Skin of body (tissue), 1 donor: ENCODE measurements at regions not wholly inside any gene's neighbourhood (a gene's known extent, or its start where the extent isn't known, plus 50 kb on each side); places are given as distances from the start of the nearest gene placed in this dataset.
A peak's percentile ranks its signal among the peaks of the same experiment; 100 is the strongest.
"Not testable (repeated sequence)": the region's sequence is repeated elsewhere in the genome, so short reads cannot be mapped to it uniquely, and the experiment has no call there.

Source experiments
- DNase-seq: peaks from one replicate; lab custom pipeline; 2025; lab: John Stamatoyannopoulos, UW

DNA sequence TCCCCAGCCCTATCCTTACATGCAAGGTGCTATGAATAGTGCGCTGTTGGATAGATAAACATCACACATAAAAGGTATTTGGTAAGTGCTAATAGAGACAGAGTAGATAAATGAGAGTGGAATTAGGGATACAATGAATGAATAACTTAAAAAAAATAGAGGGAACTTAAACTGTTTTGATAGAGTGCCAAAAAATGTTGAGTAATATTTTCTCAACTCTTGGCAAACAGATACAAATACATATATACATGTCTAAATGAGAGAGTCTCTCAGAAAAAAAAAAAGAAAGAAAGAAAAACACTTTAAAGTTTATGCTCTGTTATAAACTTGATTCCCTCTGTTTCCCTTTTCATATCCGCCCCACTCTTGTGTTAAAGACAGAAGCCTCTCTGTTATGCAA is 667.4 kb downstream of the ROBO2 start:
- no peak for DNase-seq

DNA sequence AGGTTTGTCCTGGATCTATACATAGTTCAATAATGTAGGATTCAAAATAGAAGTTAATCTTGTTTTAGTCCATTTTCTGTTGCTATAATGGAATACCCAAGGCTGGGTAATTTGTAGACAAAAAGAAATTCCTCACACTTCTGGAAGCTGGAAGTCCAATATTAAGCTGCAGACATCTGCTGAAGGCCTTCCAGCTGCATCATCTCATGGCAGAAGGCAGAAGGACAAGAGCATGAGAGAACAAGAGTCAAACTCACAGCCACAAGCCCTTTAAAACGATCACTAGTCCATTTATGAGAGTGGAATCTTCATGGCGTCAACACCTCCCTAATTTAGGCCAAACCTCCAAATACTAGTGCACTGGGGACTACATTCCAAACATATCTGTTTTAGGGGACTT is 669.3 kb downstream of the ROBO2 start:
- DNase-seq: no peak

DNA sequence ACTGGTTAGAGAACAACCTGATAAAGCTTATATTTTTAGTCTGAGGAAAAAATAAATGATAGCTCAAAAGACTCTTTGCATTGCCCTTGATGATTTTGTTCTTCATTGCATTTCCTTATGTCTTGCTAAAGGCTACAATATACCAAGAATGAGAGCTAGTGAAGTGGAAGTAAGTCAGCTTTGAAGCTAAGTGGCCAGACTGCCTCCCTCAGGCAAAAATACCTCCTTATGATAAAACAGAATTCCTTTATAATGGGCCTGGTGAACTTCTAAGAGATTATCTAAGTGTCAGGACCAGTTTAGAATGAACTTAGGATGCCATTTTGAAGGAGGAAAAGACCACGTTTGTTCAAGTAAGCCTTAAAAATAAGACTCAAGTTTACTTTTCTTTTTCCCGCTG is 678.4 kb downstream of the ROBO2 start:
- DNase-seq: no peak

- DNase-seq: no peak
Measured at GRCh38 chr3:77720460-77720971, 680.6 kb downstream of the ROBO2 start.

GRCh38 chr3:77726517-77726916 is 686.6 kb downstream of the ROBO2 start:
- DNase-seq: no peak

- DNase-seq: no peak
Measured at GRCh38 chr3:77746048-77746447, 706.1 kb downstream of the ROBO2 start.

GRCh38 chr3:77746892-77747291 is 707.0 kb downstream of the ROBO2 start:
- no peak for DNase-seq

DNA sequence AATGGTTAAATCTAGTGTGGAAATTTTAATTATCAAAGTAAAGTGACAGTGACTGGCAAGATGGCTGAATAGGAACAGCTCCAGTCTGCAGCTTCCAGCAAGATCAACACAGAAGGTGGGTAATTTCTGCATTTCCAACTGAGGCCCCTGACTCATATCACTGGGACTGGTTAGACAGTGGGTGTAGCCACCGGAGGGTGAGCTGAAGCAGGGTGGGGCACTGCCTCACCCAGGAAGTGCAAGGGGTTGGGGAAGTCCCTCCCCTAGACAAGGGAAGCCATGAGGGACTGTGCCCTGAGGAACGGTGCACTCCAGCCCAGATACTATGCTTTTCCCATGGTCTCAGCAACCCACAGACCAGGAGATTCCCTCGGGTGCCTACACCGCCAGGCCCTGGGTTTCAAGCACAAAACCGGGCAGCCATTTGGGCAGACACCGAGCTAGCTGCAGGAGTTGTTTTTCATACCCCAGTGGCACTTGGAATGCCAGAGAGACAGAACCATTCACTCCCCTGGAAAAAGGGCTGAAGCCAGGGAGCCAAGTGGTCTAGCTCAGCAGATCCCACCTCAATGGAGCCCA is 716.6 kb downstream of the ROBO2 start:
- DNase-seq: not testable (repeated sequence)

DNA sequence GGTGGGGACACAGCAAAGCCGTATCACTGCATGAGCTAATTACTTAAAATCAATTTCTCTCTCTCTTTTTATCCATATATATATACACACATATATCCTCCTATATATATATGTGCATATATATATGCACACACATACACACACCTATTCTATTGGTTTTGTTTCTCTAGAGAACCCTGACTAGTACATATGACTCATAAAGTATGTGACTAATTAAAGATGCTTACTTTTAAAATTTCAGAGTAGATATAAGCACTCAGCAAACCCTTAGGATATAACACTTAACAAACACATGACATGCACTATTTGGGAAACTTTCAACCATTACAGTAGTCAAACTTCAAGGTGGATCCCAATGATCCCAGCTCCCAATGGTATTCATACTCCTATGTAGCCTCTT is 732.6 kb downstream of the ROBO2 start:
- no peak for DNase-seq

DNA sequence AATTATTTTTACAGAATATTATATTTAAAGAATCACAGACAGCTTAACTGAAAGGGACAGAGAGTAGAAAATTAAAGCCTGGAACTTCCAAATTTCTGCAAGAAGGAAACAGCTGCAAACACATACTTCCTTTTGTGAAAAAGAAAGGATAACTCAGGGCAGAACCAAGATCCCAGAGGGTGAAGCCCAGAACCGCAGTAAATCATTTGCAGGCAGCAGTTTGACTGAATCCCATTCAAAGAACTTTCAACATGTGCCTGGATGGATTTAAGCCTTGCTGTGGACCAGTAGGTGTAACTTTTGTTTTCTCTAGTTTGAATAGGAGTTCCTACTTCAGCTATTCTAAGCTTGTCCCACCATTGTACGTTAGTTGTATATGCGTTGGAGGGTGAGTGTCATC is 733.2 kb downstream of the ROBO2 start:
- DNase-seq: no peak

GRCh38 chr3:77780278-77780996 is 740.5 kb downstream of the ROBO2 start:
- DNase-seq: peak; percentile 20

DNA sequence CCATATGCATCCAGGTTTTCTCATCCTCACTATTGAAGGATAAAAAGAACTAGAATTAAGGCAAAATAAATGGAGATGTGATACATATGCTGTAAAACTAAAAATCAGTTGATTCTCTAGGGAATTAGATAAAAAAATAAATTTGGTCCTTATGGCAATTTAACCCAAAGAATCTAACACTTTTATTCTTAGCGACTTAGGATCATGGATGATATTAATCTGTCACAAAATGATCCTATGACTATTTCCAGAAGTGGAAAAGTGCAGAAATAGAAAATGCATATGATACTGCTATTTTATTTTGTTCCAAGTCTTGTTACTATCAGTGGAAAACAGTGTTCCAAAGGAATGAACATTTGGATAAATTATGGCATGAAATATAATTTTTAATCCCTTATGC is 746.3 kb downstream of the ROBO2 start:
- DNase-seq: peak; percentile 75

- DNase-seq: no peak
Measured at GRCh38 chr3:77795013-77795412, 755.1 kb downstream of the ROBO2 start.

DNA sequence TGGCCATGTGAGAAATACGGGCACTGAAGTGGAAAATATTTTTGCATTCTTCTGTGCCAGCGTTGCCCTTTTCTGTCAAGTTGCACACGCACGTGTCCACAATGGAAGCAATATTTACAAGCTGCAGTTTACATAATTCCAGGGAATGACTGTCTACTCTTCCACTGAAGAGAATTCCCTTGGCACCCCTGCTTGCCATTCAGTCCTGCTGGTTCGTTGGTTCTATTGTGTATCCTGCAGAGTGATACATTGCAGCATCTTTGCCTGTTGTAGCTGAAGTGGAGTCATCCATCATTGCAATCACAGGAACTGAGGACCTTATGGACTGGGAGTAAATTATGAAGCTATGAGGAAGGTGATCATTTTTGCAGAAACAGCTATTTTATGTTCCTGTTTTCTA is 759.4 kb downstream of the ROBO2 start:
- DNase-seq: no peak

DNA sequence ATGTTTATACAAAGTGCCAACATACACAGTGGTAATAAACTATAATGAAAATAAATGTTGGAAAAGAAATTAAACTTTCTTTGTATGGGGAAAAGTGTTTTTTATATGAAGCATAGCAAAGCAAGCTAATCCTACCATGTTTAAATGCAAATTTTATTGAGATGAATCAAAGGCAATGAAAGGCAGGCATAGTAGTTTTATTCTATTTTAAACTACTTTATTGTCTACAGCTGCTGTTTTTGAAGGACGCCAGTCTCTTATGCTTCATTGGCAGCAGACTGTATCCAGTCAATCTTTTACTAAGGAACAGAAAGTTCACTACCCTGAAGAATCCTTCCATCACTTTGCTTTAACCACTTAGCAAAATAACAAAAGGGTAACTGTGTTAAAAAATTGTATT is 761.0 kb downstream of the ROBO2 start:
- peak; percentile 42 for DNase-seq

DNA sequence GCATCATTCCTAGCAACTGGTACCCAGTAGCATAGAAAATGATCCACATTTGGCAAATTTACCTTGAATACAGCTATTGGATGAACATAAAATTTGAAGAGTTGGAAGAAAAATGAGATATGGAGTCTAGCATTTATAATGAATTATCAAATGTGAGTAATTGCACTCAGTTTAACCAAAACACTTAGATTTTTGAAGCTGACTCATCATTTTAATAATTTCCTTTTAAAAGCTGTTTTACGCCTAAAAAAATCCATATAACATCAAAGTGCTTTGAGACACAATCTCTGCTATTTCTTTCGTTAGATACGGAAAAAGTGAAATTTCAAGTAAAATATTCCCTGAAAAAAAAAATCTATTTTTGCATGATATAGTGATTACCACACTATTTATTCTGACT is 767.4 kb downstream of the ROBO2 start:
- no peak for DNase-seq

DNA sequence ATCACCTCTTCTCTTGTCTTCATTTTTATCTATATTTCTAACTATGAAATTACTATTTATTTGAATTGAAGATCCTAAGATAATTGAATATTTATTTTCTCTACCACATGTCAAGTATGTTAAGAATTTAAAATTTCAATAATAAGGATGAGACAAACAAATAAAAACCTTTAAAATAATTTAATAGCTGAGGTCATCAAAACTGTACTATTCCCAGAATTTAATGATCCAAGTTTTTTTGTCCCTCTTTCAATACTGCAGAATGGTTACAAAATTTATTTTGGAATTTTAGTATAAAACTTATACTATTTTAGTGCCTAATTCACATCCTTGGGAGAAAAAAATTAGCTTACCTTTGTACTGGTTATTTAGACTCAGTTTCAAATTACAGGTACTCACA is 774.9 kb downstream of the ROBO2 start:
- DNase-seq: no peak

GRCh38 chr3:77815467-77815866 is 775.6 kb downstream of the ROBO2 start:
- DNase-seq: no peak

DNA sequence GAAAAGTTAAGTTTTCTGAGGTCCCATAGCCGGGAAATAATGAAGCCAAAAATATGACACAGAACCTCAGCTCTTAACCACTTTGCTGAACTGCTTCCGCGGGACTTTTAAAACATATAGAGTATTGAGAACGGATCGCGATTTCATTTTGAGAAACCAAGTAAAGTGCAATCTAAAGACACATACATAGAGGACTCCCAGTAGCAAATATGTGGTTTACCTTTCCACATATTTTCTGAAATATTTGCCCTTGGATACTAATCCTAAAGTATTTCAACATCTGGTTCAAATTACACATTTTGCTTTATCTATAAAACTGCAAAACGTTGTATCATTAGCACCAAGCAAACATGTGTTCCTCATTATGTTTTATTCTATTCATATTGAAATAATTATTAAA is 776.5 kb downstream of the ROBO2 start:
- peak; percentile 37 for DNase-seq

- no peak for DNase-seq
Measured at GRCh38 chr3:77825001-77825827, 785.3 kb downstream of the ROBO2 start.

DNA sequence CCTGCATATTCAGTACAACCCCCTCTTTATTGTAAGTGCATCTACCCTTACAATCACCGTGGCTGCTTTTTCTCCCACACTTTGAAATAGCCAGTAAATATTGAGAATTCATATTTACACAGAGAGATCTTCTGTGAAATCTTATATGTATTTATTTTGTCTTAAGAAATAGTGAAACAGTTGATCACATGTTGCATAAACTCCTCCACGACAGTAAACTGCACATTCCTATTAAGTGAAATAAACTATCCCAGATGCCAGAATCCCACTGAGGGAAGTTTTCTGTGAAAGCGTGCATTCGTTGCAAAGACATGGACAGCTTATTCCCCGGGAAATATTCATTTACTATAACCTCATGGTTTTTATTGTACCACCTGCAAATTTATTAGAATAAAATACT is 796.0 kb downstream of the ROBO2 start:
- peak; percentile 50 for DNase-seq

DNA sequence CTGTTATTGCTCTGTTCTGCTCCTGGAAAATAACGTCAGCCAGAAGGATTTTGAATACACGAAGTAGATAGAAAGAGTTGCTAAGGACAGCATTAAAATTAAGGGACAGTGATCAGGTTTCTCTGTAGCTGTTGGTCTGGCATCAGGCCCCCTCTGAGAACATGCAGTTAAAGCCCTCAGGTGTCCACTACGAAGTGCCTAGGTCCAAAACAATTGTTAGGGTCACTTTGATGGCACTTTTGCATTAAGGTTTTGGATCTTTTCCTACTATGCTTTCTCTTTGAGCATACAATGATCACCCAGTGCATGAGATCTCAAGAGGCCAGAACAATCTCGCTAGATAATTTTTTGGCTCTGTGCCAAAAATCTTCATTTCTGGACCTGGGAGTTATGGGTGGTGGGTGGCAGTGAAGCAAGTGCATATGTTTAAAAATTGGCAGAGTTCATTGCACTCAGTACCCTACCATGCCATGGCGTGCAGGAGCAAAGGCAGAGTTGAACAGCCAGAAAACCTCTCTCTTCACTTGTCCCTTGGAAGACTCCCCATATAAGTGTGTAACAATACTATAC is 797.6 kb downstream of the ROBO2 start:
- DNase-seq: no peak
